H1 (cell line): ENCODE measurements at regions not wholly inside any gene's neighbourhood (a gene's known extent, or its start where the extent isn't known, plus 50 kb on each side); places are given as distances from the start of the nearest gene placed in this dataset.
A peak's percentile ranks its signal among the peaks of the same experiment; 100 is the strongest.

Experiments used
- CTCF ChIA-PET: fragments of 300-600 bp; sonication (Branson Sonifier 250); formaldehyde crosslinking; loops from one replicate; lab custom pipeline; 2021; ENCODE audit not compliant: partially characterized antibody; lab: Charles Lee
- POLR2A ChIA-PET: fragments of 300-600 bp; sonication (Branson Sonifier 250); formaldehyde crosslinking; loops from one replicate; lab custom pipeline; 2021; ENCODE audit warnings: inconsistent platforms; ENCODE audit not compliant: partially characterized antibody; lab: Charles Lee
- DNase-seq, 2 experiments: peaks; one replicate each; pipeline versions ENCODE4 v3.0.0 to v3.0.0-alpha.2; 2010 to 2022; ENCODE audit warnings: low spot score in 2 of 2, low read depth in 1 of 2, mixed read lengths in 1 of 2
- FAIRE-seq: peaks from 2 replicates; lab custom pipeline; 2011; peaks lifted over from hg19 to GRCh38; lab: Jason Lieb, UNC
- H2AFZ ChIP-seq: 2 replicates; pipeline ENCODE4 v1.8.1; 2012; ENCODE audit warnings: low read length, inconsistent platforms
- H2AK5ac ChIP-seq: 2 replicates; pipeline ENCODE4 v1.6.1; 2013; ENCODE audit warnings: low read depth, low read length
- H2BK120ac ChIP-seq: replicated peaks from 2 replicates; pipeline ENCODE3; 2013; ENCODE audit warnings: low read depth, low read length, inconsistent platforms
- H2BK12ac ChIP-seq: 2 replicates; pipeline ENCODE4 v1.6.1; 2013; ENCODE audit warnings: low read depth, low read length
- H2BK15ac ChIP-seq: 2 replicates; pipeline ENCODE4 v1.6.1; 2013; ENCODE audit warnings: low read length
- H2BK20ac ChIP-seq: 2 replicates; pipeline ENCODE4 v1.6.1; 2013; ENCODE audit warnings: low read length
- H2BK5ac ChIP-seq: 2 replicates; pipeline ENCODE4 v1.6.1; 2013; ENCODE audit warnings: low read depth, low read length
- H3K14ac ChIP-seq: 2 replicates; pipeline ENCODE4 v1.6.1; 2013; ENCODE audit warnings: inconsistent platforms; ENCODE audit not compliant: insufficient read length
- H3K18ac ChIP-seq: 2 replicates; pipeline ENCODE4 v1.6.1; 2013; ENCODE audit warnings: low read length; ENCODE audit errors: extremely low read depth
- H3K23ac ChIP-seq: 2 replicates; pipeline ENCODE4 v1.6.1; 2013; ENCODE audit warnings: inconsistent platforms; ENCODE audit not compliant: insufficient read length
- H3K23me2 ChIP-seq: 2 replicates; pipeline ENCODE4 v1.6.1; 2013; ENCODE audit warnings: low read depth, low read length
- H3K27ac ChIP-seq: 2 replicates; pipeline ENCODE4 v1.6.1; 2011; ENCODE audit warnings: low read depth, low read length, inconsistent platforms
- H3K27me3 ChIP-seq, 4 experiments: replicated peaks in 1 of 4; 1 replicate in 1 of 4; 2 replicates in 3 of 4; pipeline versions ENCODE4 v1.6.1 to v1.8.1; 2011 to 2013; ENCODE audit warnings: low read length in 3 of 4, mild to moderate bottlenecking in 3 of 4, inconsistent platforms in 2 of 4, mixed read lengths in 2 of 4, moderate library complexity in 1 of 4; ENCODE audit not compliant: control insufficient read depth in 3 of 4, insufficient read depth in 3 of 4; ENCODE audit errors: extremely low read depth in 1 of 4
- H3K36me3 ChIP-seq, 4 experiments: 2 replicates each; pipeline versions ENCODE4 v1.6.1 to v1.8.1; 2011 to 2013; ENCODE audit warnings: mild to moderate bottlenecking in 4 of 4, low read length in 3 of 4, moderate library complexity in 2 of 4, control low read depth in 1 of 4, inconsistent platforms in 1 of 4; ENCODE audit not compliant: insufficient read depth in 4 of 4, control insufficient read depth in 2 of 4
- H3K4ac ChIP-seq: replicated peaks from 2 replicates; pipeline ENCODE3; 2013; ENCODE audit warnings: low read length, low read depth, mixed read lengths, inconsistent platforms; ENCODE audit not compliant: insufficient read length
- H3K4me1 ChIP-seq, 4 experiments: replicated peaks in 1 of 4; 1 replicate in 1 of 4; 2 replicates in 3 of 4; pipeline versions ENCODE4 v1.6.1 to v1.8.1; 2011 to 2013; ENCODE audit warnings: low read length in 3 of 4, inconsistent platforms in 2 of 4, mixed read lengths in 1 of 4; ENCODE audit not compliant: insufficient read depth in 4 of 4, control insufficient read depth in 3 of 4
- H3K4me2 ChIP-seq, 2 experiments: 2 replicates each; pipeline versions ENCODE4 v1.6.1 to v1.8.1; 2011 to 2013; ENCODE audit warnings: low read depth in 2 of 2, low read length in 2 of 2, control low read depth in 1 of 2, inconsistent platforms in 1 of 2, mild to moderate bottlenecking in 1 of 2; ENCODE audit not compliant: insufficient read depth in 1 of 2
- H3K4me3 ChIP-seq, 4 experiments: fragments of 200-600, 300-600 bp in 1 of 4; sonication (generic), shearing (Covaris generic), sonication (Bioruptor Twin) in 1 of 4; 2 replicates each; pipeline versions ENCODE4 v1.5.1 to v1.8.1; 2011 to 2016; ENCODE audit warnings: low read length in 4 of 4, low read depth in 3 of 4, control low read depth in 2 of 4, inconsistent platforms in 2 of 4, mild to moderate bottlenecking in 2 of 4, mixed read lengths in 1 of 4, moderate library complexity in 1 of 4; ENCODE audit not compliant: insufficient read depth in 2 of 4; ENCODE audit errors: extremely low read depth in 1 of 4
- H3K56ac ChIP-seq: replicated peaks from 2 replicates; pipeline ENCODE3; 2013; ENCODE audit warnings: low read depth, mild to moderate bottlenecking, mixed read lengths, low read length, inconsistent platforms; ENCODE audit not compliant: insufficient read length
- H3K79me1 ChIP-seq: 2 replicates; pipeline ENCODE4 v1.6.1; 2013; ENCODE audit warnings: low read depth, low read length, control low read depth
- H3K79me2 ChIP-seq, 2 experiments: 2 replicates each; pipeline versions ENCODE4 v1.6.1 to v1.8.1; 2012 to 2013; ENCODE audit warnings: low read length in 2 of 2, mild to moderate bottlenecking in 2 of 2, inconsistent platforms in 1 of 2; ENCODE audit not compliant: insufficient read depth in 2 of 2, control insufficient read depth in 1 of 2
- H3K9ac ChIP-seq, 4 experiments: replicated peaks in 1 of 4; 1 replicate in 1 of 4; 2 replicates in 3 of 4; pipeline versions ENCODE4 v1.6.1 to v1.8.1; 2011 to 2013; ENCODE audit warnings: low read depth in 3 of 4, low read length in 3 of 4, control low read depth in 2 of 4, mild to moderate bottlenecking in 2 of 4, moderate library complexity in 2 of 4, inconsistent platforms in 1 of 4; ENCODE audit errors: extremely low read depth in 1 of 4
- H3K9me3 ChIP-seq, 2 experiments: 2 replicates each; pipeline versions ENCODE4 v1.6.1 to v1.8.1; 2012 to 2013; ENCODE audit warnings: mild to moderate bottlenecking in 2 of 2, moderate library complexity in 2 of 2, control low read depth in 1 of 2, inconsistent platforms in 1 of 2, low read depth in 1 of 2, low read length in 1 of 2, mixed read lengths in 1 of 2; ENCODE audit not compliant: insufficient read depth in 2 of 2
- H4K20me1 ChIP-seq, 2 experiments: replicated peaks in 1 of 2; 2 replicates each; pipeline versions ENCODE3 to v1.8.1; 2011 to 2013; ENCODE audit warnings: inconsistent platforms in 2 of 2, low read length in 2 of 2, mild to moderate bottlenecking in 1 of 2; ENCODE audit not compliant: insufficient read depth in 2 of 2, control insufficient read depth in 1 of 2
- H4K5ac ChIP-seq: 2 replicates; pipeline ENCODE4 v1.6.1; 2013; ENCODE audit warnings: low read length, low read depth, mixed read lengths, inconsistent platforms; ENCODE audit not compliant: insufficient read length
- H4K8ac ChIP-seq: 2 replicates; pipeline ENCODE4 v1.8.0; 2013; ENCODE audit warnings: mild to moderate bottlenecking, moderate library complexity, low read length, inconsistent platforms; ENCODE audit not compliant: insufficient read depth; ENCODE audit errors: extremely low read depth
- H4K91ac ChIP-seq: replicated peaks from 2 replicates; pipeline ENCODE3; 2013; ENCODE audit warnings: low read length, mixed read lengths, inconsistent platforms; ENCODE audit not compliant: insufficient read length
- RAD21 ChIP-seq, 2 experiments: IDR thresholded peaks in 1 of 2; conservative IDR thresholded peaks in 1 of 2; 2 replicates each; pipeline ENCODE4 v1.6.1; 2011; ENCODE audit warnings: low read depth in 2 of 2, low read length in 2 of 2, improper control_type of control experiment in 1 of 2, inconsistent platforms in 1 of 2, mild to moderate bottlenecking in 1 of 2, moderate library complexity in 1 of 2
- SIN3A ChIP-seq, 2 experiments: IDR thresholded peaks in 1 of 2; conservative IDR thresholded peaks in 1 of 2; 2 replicates each; pipeline ENCODE4 v1.6.1; 2011 to 2012; ENCODE audit warnings: low read length in 2 of 2, improper control_type of control experiment in 1 of 2, low read depth in 1 of 2, mild to moderate bottlenecking in 1 of 2
- WGBS, 2 experiments: shearing (Covaris generic) in 1 of 2; methylation state at CpG; one replicate each; pipeline versions ENCODE4 v1.1.6 to v1.1.7; 2013 to 2015; ENCODE audit warnings: low lambda C conversion rate in 2 of 2, mixed read lengths in 2 of 2, inconsistent platforms in 1 of 2, low coverage in 1 of 2, missing lambda C conversion rate in 1 of 2; ENCODE audit not compliant: insufficient replicate concordance in 2 of 2, insufficient coverage in 1 of 2, insufficient read length in 1 of 2; ENCODE audit errors: extremely low coverage in 1 of 2, missing lambda C conversion rate in 1 of 2; 5-methylcytosine and 5-hydroxymethylcytosine counted together

- Histone ChIP-seq H3K27ac (no peak overlapping the region), H2BK5ac (no peak overlapping the region), H3K4me3 (no peak overlapping the region), H3K36me3 (no peaks in the 10 kb centered on the region), H3K79me1 (no peaks in the 10 kb centered on the region), H3K79me2 (no peaks in the 10 kb centered on the region), H2BK120ac (no peak overlapping the region), H2BK12ac (no peak overlapping the region), H4K20me1 (no peaks in the 10 kb centered on the region), H4K5ac (no peak overlapping the region), H2BK15ac (no peak overlapping the region), H3K4me1 (no peaks in the 10 kb centered on the region), H2AK5ac (no peak overlapping the region), H3K23ac (no peak overlapping the region), H4K91ac (no peak overlapping the region), H3K4ac (no peak overlapping the region), H3K4me2 (no peak overlapping the region)
- ChIA-PET POLR2A (no interaction called here), CTCF (no interaction called here)
- no peak for DNase-seq
- TF ChIP-seq SIN3A (conservative IDR thresholded peaks at IDR 0.05 in 1 of 2, IDR thresholded peaks at IDR 0.05 in 1 of 2; ENCODE audit: low read depth in 1 of 2, low read length in 2 of 2) (no peak), RAD21 (IDR thresholded peaks at IDR 0.05 in 1 of 2, conservative IDR thresholded peaks at IDR 0.05 in 1 of 2; ENCODE audit: low read depth in 2 of 2, low read length in 2 of 2) (0 out of 4 replicates have a peak, but pooled peaks have one; percentile 7 to 9)
- TF ChIP-seq, all 59 proteins: peak for 1
- Histone ChIP-seq H2BK20ac (no peak overlapping the region), H3K9me3 (no peaks in the 10 kb centered on the region), H3K23me2 (no peaks in the 10 kb centered on the region), H3K56ac (no peak overlapping the region), H4K8ac (no peak overlapping the region), H3K9ac (no peak overlapping the region), H2AFZ (no peak overlapping the region), H3K14ac (no peak overlapping the region), H3K27me3 (no peaks in the 10 kb centered on the region), H3K18ac (no peak overlapping the region)
- WGBS, 2 experiments = 90% methylated on average over 2 of the region's 2 CpGs; no CpG with 5 or more reads in 1 of the 2 experiments
- FAIRE-seq = peak; percentile 77
Measured at GRCh38 chrX:76893930-76894329, 466.4 kb downstream of the MAGEE1 start.
